ENCODE measurements at regions not wholly inside any gene's neighbourhood (a gene's known extent, or its start where the extent isn't known, plus 50 kb on each side); places are given as distances from the start of the nearest gene placed in this dataset.
"Not testable (repeated sequence)": the region's sequence is repeated elsewhere in the genome, so short reads cannot be mapped to it uniquely, and the experiment has no call there.

GRCh38 chr14:82811246-82811645, 1277.6 kb upstream of the SEL1L start:
- Histone ChIP-seq H3K79me2 (ENCODE audit: control insufficient read depth, insufficient read depth, low read length, unreplicated experiment) (no peaks in the 10 kb centered on the region), H3K4me1 (ENCODE audit: control insufficient read depth, insufficient read depth, low read length, unreplicated experiment) (no peaks in the 10 kb centered on the region), H3K27ac (ENCODE audit: low read depth, low read length) (no peak overlapping the region), H3K4me3 (ENCODE audit: low read depth, low read length) (no peak overlapping the region), H3K27me3 (ENCODE audit: insufficient read depth, low read length) (no peaks in the 10 kb centered on the region), H3K36me3 (ENCODE audit: insufficient read depth, low read length) (no peaks in the 10 kb centered on the region), H2AFZ (ENCODE audit: low read length, unreplicated experiment) (no peak overlapping the region)

GRCh38 chr14:82814339-82814738, 1280.7 kb upstream of the SEL1L start:
- H3K4me1 ChIP-seq (ENCODE audit: control insufficient read depth, insufficient read depth, low read length, unreplicated experiment); H3K36me3 ChIP-seq (ENCODE audit: insufficient read depth, low read length); H3K27ac ChIP-seq (ENCODE audit: low read depth, low read length); H3K79me2 ChIP-seq (ENCODE audit: control insufficient read depth, insufficient read depth, low read length, unreplicated experiment); H2AFZ ChIP-seq (ENCODE audit: low read length, unreplicated experiment); H3K4me3 ChIP-seq (ENCODE audit: low read depth, low read length); H3K27me3 ChIP-seq (ENCODE audit: insufficient read depth, low read length): not testable (repeated sequence)

GRCh38 chr14:82830596-82830995, 1296.9 kb upstream of the SEL1L start:
- no peak overlapping the region for H2AFZ ChIP-seq (ENCODE audit: low read length, unreplicated experiment)
- no peaks in the 10 kb centered on the region for H3K36me3 ChIP-seq (ENCODE audit: insufficient read depth, low read length)
- no peak overlapping the region for H3K27ac ChIP-seq (ENCODE audit: low read depth, low read length)
- no peaks in the 10 kb centered on the region for H3K79me2 ChIP-seq (ENCODE audit: control insufficient read depth, insufficient read depth, low read length, unreplicated experiment)
- no peaks in the 10 kb centered on the region for H3K4me1 ChIP-seq (ENCODE audit: control insufficient read depth, insufficient read depth, low read length, unreplicated experiment)
- H3K4me3 ChIP-seq (ENCODE audit: low read depth, low read length) = no peak overlapping the region
- no peaks in the 10 kb centered on the region for H3K27me3 ChIP-seq (ENCODE audit: insufficient read depth, low read length)

GRCh38 chr14:82836256-82836950, 1302.8 kb upstream of the SEL1L start:
- Histone ChIP-seq H3K4me3 (ENCODE audit: low read depth, low read length) (no peak overlapping the region), H3K36me3 (ENCODE audit: insufficient read depth, low read length) (no peaks in the 10 kb centered on the region), H3K79me2 (ENCODE audit: control insufficient read depth, insufficient read depth, low read length, unreplicated experiment) (no peaks in the 10 kb centered on the region), H2AFZ (ENCODE audit: low read length, unreplicated experiment) (no peak overlapping the region), H3K27me3 (ENCODE audit: insufficient read depth, low read length) (no peaks in the 10 kb centered on the region), H3K4me1 (ENCODE audit: control insufficient read depth, insufficient read depth, low read length, unreplicated experiment) (no peaks in the 10 kb centered on the region), H3K27ac (ENCODE audit: low read depth, low read length) (no peak overlapping the region)

GRCh38 chr14:82837611-82838140, 1304.0 kb upstream of the SEL1L start:
- Histone ChIP-seq H3K27ac (ENCODE audit: low read depth, low read length) (no peak overlapping the region), H3K4me1 (ENCODE audit: control insufficient read depth, insufficient read depth, low read length, unreplicated experiment) (no peaks in the 10 kb centered on the region), H3K79me2 (ENCODE audit: control insufficient read depth, insufficient read depth, low read length, unreplicated experiment) (no peaks in the 10 kb centered on the region), H3K36me3 (ENCODE audit: insufficient read depth, low read length) (no peaks in the 10 kb centered on the region), H2AFZ (ENCODE audit: low read length, unreplicated experiment) (no peak overlapping the region), H3K4me3 (ENCODE audit: low read depth, low read length) (no peak overlapping the region), H3K27me3 (ENCODE audit: insufficient read depth, low read length) (no peaks in the 10 kb centered on the region)

- Histone ChIP-seq H3K4me1 (ENCODE audit: control insufficient read depth, insufficient read depth, low read length, unreplicated experiment) (no peaks in the 10 kb centered on the region), H3K36me3 (ENCODE audit: insufficient read depth, low read length) (no peaks in the 10 kb centered on the region), H2AFZ (ENCODE audit: low read length, unreplicated experiment) (no peak overlapping the region), H3K79me2 (ENCODE audit: control insufficient read depth, insufficient read depth, low read length, unreplicated experiment) (no peaks in the 10 kb centered on the region), H3K27me3 (ENCODE audit: insufficient read depth, low read length) (no peaks in the 10 kb centered on the region), H3K4me3 (ENCODE audit: low read depth, low read length) (no peak overlapping the region), H3K27ac (ENCODE audit: low read depth, low read length) (no peak overlapping the region)
These were observed 1316.9 kb upstream of the SEL1L start for GRCh38 chr14:82850576-82850975.

GRCh38 chr14:82854131-82854530, 1320.5 kb upstream of the SEL1L start:
- no peak overlapping the region for H3K27ac ChIP-seq (ENCODE audit: low read depth, low read length)
- no peak overlapping the region for H2AFZ ChIP-seq (ENCODE audit: low read length, unreplicated experiment)
- no peaks in the 10 kb centered on the region for H3K79me2 ChIP-seq (ENCODE audit: control insufficient read depth, insufficient read depth, low read length, unreplicated experiment)
- H3K36me3 ChIP-seq (ENCODE audit: insufficient read depth, low read length) = no peaks in the 10 kb centered on the region
- no peaks in the 10 kb centered on the region for H3K4me1 ChIP-seq (ENCODE audit: control insufficient read depth, insufficient read depth, low read length, unreplicated experiment)
- no peaks in the 10 kb centered on the region for H3K27me3 ChIP-seq (ENCODE audit: insufficient read depth, low read length)
- no peak overlapping the region for H3K4me3 ChIP-seq (ENCODE audit: low read depth, low read length)

GRCh38 chr14:82854901-82855300, 1321.2 kb upstream of the SEL1L start:
- H3K27me3 ChIP-seq (ENCODE audit: insufficient read depth, low read length) = no peaks in the 10 kb centered on the region
- H3K79me2 ChIP-seq (ENCODE audit: control insufficient read depth, insufficient read depth, low read length, unreplicated experiment) = no peaks in the 10 kb centered on the region
- no peak overlapping the region for H3K27ac ChIP-seq (ENCODE audit: low read depth, low read length)
- no peaks in the 10 kb centered on the region for H3K4me1 ChIP-seq (ENCODE audit: control insufficient read depth, insufficient read depth, low read length, unreplicated experiment)
- H3K36me3 ChIP-seq (ENCODE audit: insufficient read depth, low read length) = no peaks in the 10 kb centered on the region
- H3K4me3 ChIP-seq (ENCODE audit: low read depth, low read length) = no peak overlapping the region
- H2AFZ ChIP-seq (ENCODE audit: low read length, unreplicated experiment) = no peak overlapping the region

GRCh38 chr14:82855912-82856391, 1322.3 kb upstream of the SEL1L start:
- no peak overlapping the region for H3K27ac ChIP-seq (ENCODE audit: low read depth, low read length)

GRCh38 chr14:82861313-82861712, 1327.7 kb upstream of the SEL1L start:
- H3K27ac ChIP-seq (ENCODE audit: low read depth, low read length) = no peak overlapping the region
- no peaks in the 10 kb centered on the region for H3K27me3 ChIP-seq (ENCODE audit: insufficient read depth, low read length)
- H3K4me3 ChIP-seq (ENCODE audit: low read depth, low read length) = no peak overlapping the region

More at GRCh38 chr14:82855912-82856391, 1322.3 kb upstream of the SEL1L start:
- H3K4me1 ChIP-seq (ENCODE audit: control insufficient read depth, insufficient read depth, low read length, unreplicated experiment) = no peaks in the 10 kb centered on the region
- no peaks in the 10 kb centered on the region for H3K36me3 ChIP-seq (ENCODE audit: insufficient read depth, low read length)
- no peak overlapping the region for H2AFZ ChIP-seq (ENCODE audit: low read length, unreplicated experiment)
- no peaks in the 10 kb centered on the region for H3K79me2 ChIP-seq (ENCODE audit: control insufficient read depth, insufficient read depth, low read length, unreplicated experiment)
- H3K27me3 ChIP-seq (ENCODE audit: insufficient read depth, low read length) = no peaks in the 10 kb centered on the region
- no peak overlapping the region for H3K4me3 ChIP-seq (ENCODE audit: low read depth, low read length)

GRCh38 chr14:82872494-82872893, 1338.8 kb upstream of the SEL1L start:
- Histone ChIP-seq H3K4me3 (ENCODE audit: low read depth, low read length) (no peak overlapping the region), H3K79me2 (ENCODE audit: control insufficient read depth, insufficient read depth, low read length, unreplicated experiment) (no peaks in the 10 kb centered on the region), H3K36me3 (ENCODE audit: insufficient read depth, low read length) (no peaks in the 10 kb centered on the region), H2AFZ (ENCODE audit: low read length, unreplicated experiment) (no peak overlapping the region), H3K27me3 (ENCODE audit: insufficient read depth, low read length) (no peaks in the 10 kb centered on the region), H3K27ac (ENCODE audit: low read depth, low read length) (no peak overlapping the region), H3K4me1 (ENCODE audit: control insufficient read depth, insufficient read depth, low read length, unreplicated experiment) (no peaks in the 10 kb centered on the region)

More at GRCh38 chr14:82861313-82861712, 1327.7 kb upstream of the SEL1L start:
- no peak overlapping the region for H2AFZ ChIP-seq (ENCODE audit: low read length, unreplicated experiment)
- H3K36me3 ChIP-seq (ENCODE audit: insufficient read depth, low read length) = no peaks in the 10 kb centered on the region
- H3K79me2 ChIP-seq (ENCODE audit: control insufficient read depth, insufficient read depth, low read length, unreplicated experiment) = no peaks in the 10 kb centered on the region
- no peaks in the 10 kb centered on the region for H3K4me1 ChIP-seq (ENCODE audit: control insufficient read depth, insufficient read depth, low read length, unreplicated experiment)

Data from ACC112 (cell line).